ENCODE measurements at regions not wholly inside any gene's neighbourhood (a gene's known extent, or its start where the extent isn't known, plus 50 kb on each side); places are given as distances from the start of the nearest gene placed in this dataset.
"Not testable (repeated sequence)": the region's sequence is repeated elsewhere in the genome, so short reads cannot be mapped to it uniquely, and the experiment has no call there.

- H3K9me3 ChIP-seq (ENCODE audit: control insufficient read depth in 3 of 3, low read length in 3 of 3) = no peaks in the 10 kb centered on the region
- no peak overlapping the region for H3K27ac ChIP-seq (ENCODE audit: low read depth, low read length)
- H3K9ac ChIP-seq (ENCODE audit: low read depth in 1 of 3, low read length in 3 of 3) = no peak overlapping the region
- no peaks in the 10 kb centered on the region for H3K36me3 ChIP-seq (ENCODE audit: control insufficient read depth in 3 of 3, insufficient read depth in 3 of 3, low read length in 3 of 3)
- H3K4me3 ChIP-seq (ENCODE audit: low read length in 3 of 3) = no peak overlapping the region
- peaks cover 0 to 2% (median 0%) of the 10 kb centered on the region in 3 donors for H3K4me1 ChIP-seq (ENCODE audit: control insufficient read depth in 3 of 3, insufficient read depth in 3 of 3, low read length in 3 of 3)
- H3K27me3 ChIP-seq (ENCODE audit: control insufficient read depth in 3 of 3, insufficient read depth in 3 of 3, low read length in 3 of 3) = no peaks in the 10 kb centered on the region
Observed at GRCh38 chr1:112818990-112819689, 104.0 kb upstream of the PPM1J start.

DNA sequence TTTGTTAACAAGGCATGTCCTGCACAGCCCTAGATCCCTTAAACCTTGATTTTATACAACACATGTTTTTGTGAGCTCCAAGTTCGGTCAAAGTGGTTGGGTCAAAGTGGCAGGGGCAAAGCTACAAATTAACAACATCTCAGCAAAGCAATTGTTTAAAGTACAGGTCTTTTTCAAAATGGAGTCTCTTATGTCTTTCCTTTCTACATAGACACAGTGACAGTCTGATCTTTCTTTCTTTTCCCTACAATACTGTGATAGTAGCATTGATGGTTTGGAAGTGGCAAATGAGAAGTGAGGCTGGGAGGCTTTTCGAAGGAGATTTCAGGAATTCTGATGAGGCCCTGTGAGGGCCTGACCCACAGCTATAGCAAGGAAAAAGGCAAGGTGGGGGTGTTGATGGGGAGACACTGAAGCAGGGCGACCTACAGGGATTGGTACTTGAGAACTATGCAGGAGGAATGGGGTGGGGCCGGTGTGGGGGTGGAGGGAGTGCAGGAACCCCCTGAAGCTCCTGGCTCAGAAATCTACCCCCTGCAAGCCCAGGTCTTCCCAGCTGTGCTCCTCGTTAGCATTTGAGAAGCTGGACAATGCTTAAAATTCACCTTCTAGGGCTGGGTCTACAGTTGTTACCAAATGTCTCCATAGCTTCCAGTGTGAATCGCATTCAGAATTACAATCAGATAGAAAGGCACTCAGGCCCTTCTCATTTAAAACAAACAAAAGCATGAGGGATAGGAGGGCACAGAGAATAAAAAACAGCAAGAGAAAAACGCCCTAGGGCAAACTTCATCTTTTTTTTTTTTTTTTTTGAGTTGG lies 102.6 kb upstream of the PPM1J start:
- H3K36me3 ChIP-seq (ENCODE audit: control insufficient read depth in 3 of 3, insufficient read depth in 3 of 3, low read length in 3 of 3) = no peaks in the 10 kb centered on the region
- no peak overlapping the region for H3K27ac ChIP-seq (ENCODE audit: low read depth, low read length)

DNA sequence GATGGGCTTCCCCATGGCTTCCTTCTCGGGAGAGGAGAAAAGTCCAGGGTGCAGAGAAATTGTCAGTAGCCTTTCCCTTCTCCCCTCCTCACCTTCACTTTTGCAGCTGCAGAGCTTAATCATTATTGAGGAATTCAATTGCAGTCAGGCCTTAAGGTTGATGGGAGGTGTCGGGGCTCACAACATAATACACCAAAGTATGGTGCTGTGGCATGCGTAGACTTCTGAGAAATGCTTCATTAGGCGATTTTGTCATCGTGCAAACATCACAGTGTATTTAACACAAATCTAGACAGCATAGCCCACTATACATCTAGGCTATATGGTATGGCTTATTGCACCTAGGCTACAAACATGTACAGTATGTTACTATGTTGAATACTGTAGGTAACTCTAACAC lies 100.2 kb upstream of the PPM1J start:
- H3K4me3 ChIP-seq (ENCODE audit: low read length in 3 of 3) = no peak overlapping the region
- no peaks in the 10 kb centered on the region for H3K27me3 ChIP-seq (ENCODE audit: control insufficient read depth in 3 of 3, insufficient read depth in 3 of 3, low read length in 3 of 3)
- no peaks in the 10 kb centered on the region for H3K36me3 ChIP-seq (ENCODE audit: control insufficient read depth in 3 of 3, insufficient read depth in 3 of 3, low read length in 3 of 3)
- H3K4me1 ChIP-seq (ENCODE audit: control insufficient read depth in 3 of 3, insufficient read depth in 3 of 3, low read length in 3 of 3) = peaks cover 0 to 2% (median 0%) of the 10 kb centered on the region in 3 donors
- H3K9me3 ChIP-seq (ENCODE audit: control insufficient read depth in 3 of 3, low read length in 3 of 3) = no peaks in the 10 kb centered on the region
- H3K27ac ChIP-seq (ENCODE audit: low read depth, low read length) = no peak overlapping the region
- no peak overlapping the region for H3K9ac ChIP-seq (ENCODE audit: low read depth in 1 of 3, low read length in 3 of 3)

More for the DNA sequence above, 102.6 kb upstream of the PPM1J start:
- Histone ChIP-seq H3K4me3 (ENCODE audit: low read length in 3 of 3) (no peak overlapping the region), H3K9me3 (ENCODE audit: control insufficient read depth in 3 of 3, low read length in 3 of 3) (no peaks in the 10 kb centered on the region), H3K4me1 (ENCODE audit: control insufficient read depth in 3 of 3, insufficient read depth in 3 of 3, low read length in 3 of 3) (peaks cover 0 to 2% (median 0%) of the 10 kb centered on the region in 3 donors), H3K9ac (ENCODE audit: low read depth in 1 of 3, low read length in 3 of 3) (no peak overlapping the region), H3K27me3 (ENCODE audit: control insufficient read depth in 3 of 3, insufficient read depth in 3 of 3, low read length in 3 of 3) (no peaks in the 10 kb centered on the region)

- not testable (repeated sequence) for H3K27ac ChIP-seq (ENCODE audit: low read depth, low read length); H3K36me3 ChIP-seq (ENCODE audit: control insufficient read depth in 3 of 3, insufficient read depth in 3 of 3, low read length in 3 of 3); H3K9ac ChIP-seq (ENCODE audit: low read depth in 1 of 3, low read length in 3 of 3); H3K9me3 ChIP-seq (ENCODE audit: control insufficient read depth in 3 of 3, low read length in 3 of 3); H3K27me3 ChIP-seq (ENCODE audit: control insufficient read depth in 3 of 3, insufficient read depth in 3 of 3, low read length in 3 of 3); H3K4me1 ChIP-seq (ENCODE audit: control insufficient read depth in 3 of 3, insufficient read depth in 3 of 3, low read length in 3 of 3); H3K4me3 ChIP-seq (ENCODE audit: low read length in 3 of 3)
Observed at GRCh38 chr1:112814645-112815044, 99.5 kb upstream of the PPM1J start.

DNA sequence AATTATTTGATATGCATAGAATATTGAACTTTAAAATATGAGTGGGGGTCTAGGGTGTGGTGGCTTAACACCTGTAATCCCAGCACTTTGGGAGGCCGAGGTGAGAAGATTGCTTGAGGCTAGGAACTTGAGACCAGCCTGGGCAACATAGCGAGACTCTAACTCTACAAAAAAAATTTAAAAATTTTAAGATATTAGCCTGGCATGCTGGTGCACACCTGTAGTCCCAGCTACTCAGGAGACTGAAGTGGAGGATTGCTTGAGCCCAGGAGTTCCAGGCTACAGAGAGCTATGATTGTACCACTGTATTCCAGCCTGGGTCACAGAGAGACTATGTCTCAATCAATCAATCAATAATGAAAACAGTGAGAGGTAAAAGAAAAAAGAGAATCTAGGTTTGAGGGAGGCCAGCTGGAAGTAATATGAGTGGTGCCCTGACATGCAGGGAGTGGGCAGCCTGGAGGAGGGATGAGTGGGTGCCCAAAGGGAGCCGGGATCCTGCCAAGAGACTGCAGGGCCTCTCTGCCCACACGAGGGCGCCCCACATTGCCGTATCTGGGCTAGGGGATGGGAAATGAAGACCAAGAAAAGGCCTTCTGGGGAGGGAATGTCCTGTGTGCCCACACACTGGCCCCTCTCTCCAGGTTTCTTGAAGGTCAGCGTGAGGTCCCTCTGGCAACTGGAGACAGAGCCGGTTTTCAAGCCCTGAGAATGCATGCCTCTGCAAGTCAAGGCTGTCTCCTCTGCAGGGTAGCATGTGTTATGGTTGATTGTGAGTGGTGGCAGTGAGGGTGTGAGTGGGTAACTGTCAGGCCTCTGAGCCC lies 93.9 kb upstream of the PPM1J start:
- H3K9ac ChIP-seq (ENCODE audit: low read depth in 1 of 3, low read length in 3 of 3) = peak overlapping the region in 2 of 3 donors; percentile 20 to 74
- H3K36me3 ChIP-seq (ENCODE audit: control insufficient read depth in 3 of 3, insufficient read depth in 3 of 3, low read length in 3 of 3) = no peaks in the 10 kb centered on the region
- peak overlapping the region; percentile 90 for H3K27ac ChIP-seq (ENCODE audit: low read depth, low read length)

GRCh38 chr1:112807999-112808398 lies 92.9 kb upstream of the PPM1J start:
- H3K9me3 ChIP-seq (ENCODE audit: control insufficient read depth in 3 of 3, low read length in 3 of 3) = no peaks in the 10 kb centered on the region
- peak overlapping the region in 2 of 3 donors; percentile 40 to 73 for H3K9ac ChIP-seq (ENCODE audit: low read depth in 1 of 3, low read length in 3 of 3)
- H3K27me3 ChIP-seq (ENCODE audit: control insufficient read depth in 3 of 3, insufficient read depth in 3 of 3, low read length in 3 of 3) = no peaks in the 10 kb centered on the region
- H3K4me1 ChIP-seq (ENCODE audit: control insufficient read depth in 3 of 3, insufficient read depth in 3 of 3, low read length in 3 of 3) = peaks cover 16 to 19% (median 18%) of the 10 kb centered on the region in 3 donors
- peak overlapping the region in 2 of 3 donors; percentile 33 to 35 for H3K4me3 ChIP-seq (ENCODE audit: low read length in 3 of 3)
- peak overlapping the region; percentile 90 for H3K27ac ChIP-seq (ENCODE audit: low read depth, low read length)
- H3K36me3 ChIP-seq (ENCODE audit: control insufficient read depth in 3 of 3, insufficient read depth in 3 of 3, low read length in 3 of 3) = no peaks in the 10 kb centered on the region

More for the DNA sequence above, 93.9 kb upstream of the PPM1J start:
- H3K4me3 ChIP-seq (ENCODE audit: low read length in 3 of 3) = peak overlapping the region; percentile 15 to 52 (median 30)
- H3K4me1 ChIP-seq (ENCODE audit: control insufficient read depth in 3 of 3, insufficient read depth in 3 of 3, low read length in 3 of 3) = peaks cover 16 to 19% (median 18%) of the 10 kb centered on the region in 3 donors
- H3K9me3 ChIP-seq (ENCODE audit: control insufficient read depth in 3 of 3, low read length in 3 of 3) = no peaks in the 10 kb centered on the region
- H3K27me3 ChIP-seq (ENCODE audit: control insufficient read depth in 3 of 3, insufficient read depth in 3 of 3, low read length in 3 of 3) = no peaks in the 10 kb centered on the region

- Histone ChIP-seq H3K27ac (ENCODE audit: low read depth, low read length) (peak overlapping the region; percentile 90), H3K4me1 (ENCODE audit: control insufficient read depth in 3 of 3, insufficient read depth in 3 of 3, low read length in 3 of 3) (peaks cover 16 to 19% (median 18%) of the 10 kb centered on the region in 3 donors), H3K9me3 (ENCODE audit: control insufficient read depth in 3 of 3, low read length in 3 of 3) (no peaks in the 10 kb centered on the region), H3K27me3 (ENCODE audit: control insufficient read depth in 3 of 3, insufficient read depth in 3 of 3, low read length in 3 of 3) (no peaks in the 10 kb centered on the region), H3K36me3 (ENCODE audit: control insufficient read depth in 3 of 3, insufficient read depth in 3 of 3, low read length in 3 of 3) (no peaks in the 10 kb centered on the region), H3K9ac (ENCODE audit: low read depth in 1 of 3, low read length in 3 of 3) (peak overlapping the region in 1 of 3 donors; percentile 73), H3K4me3 (ENCODE audit: low read length in 3 of 3) (no peak overlapping the region)
Observed at GRCh38 chr1:112807117-112807516, 92.0 kb upstream of the PPM1J start.

DNA sequence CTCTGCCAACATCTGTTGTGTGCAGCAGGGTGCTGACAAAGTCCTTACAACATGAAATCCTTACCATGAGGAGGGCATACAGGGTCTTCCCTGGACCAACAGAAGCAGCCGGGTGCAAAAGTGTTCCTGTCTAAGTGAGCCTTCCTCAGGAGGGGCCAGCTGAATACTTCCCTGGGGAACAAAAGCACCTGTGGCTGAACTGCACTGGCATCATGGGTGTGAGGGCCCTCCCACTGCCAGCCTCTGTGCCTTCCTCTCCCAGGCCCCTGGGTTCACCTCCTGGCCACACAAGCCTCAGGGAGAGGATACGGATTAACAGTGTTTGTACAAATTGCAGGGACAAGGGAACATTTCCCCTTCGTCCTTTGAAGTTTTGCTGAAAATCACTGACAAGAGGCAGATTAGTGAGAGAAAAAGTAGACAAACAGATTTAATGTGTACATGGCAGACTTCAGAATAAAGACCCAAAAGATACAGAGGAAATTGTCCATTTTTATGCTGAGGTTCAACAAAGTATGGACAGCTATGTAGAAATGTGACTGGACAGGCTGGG lies 91.0 kb upstream of the PPM1J start:
- Histone ChIP-seq H3K9me3 (ENCODE audit: control insufficient read depth in 3 of 3, low read length in 3 of 3) (no peaks in the 10 kb centered on the region), H3K36me3 (ENCODE audit: control insufficient read depth in 3 of 3, insufficient read depth in 3 of 3, low read length in 3 of 3) (no peaks in the 10 kb centered on the region), H3K27ac (ENCODE audit: low read depth, low read length) (peak overlapping the region; percentile 31), H3K27me3 (ENCODE audit: control insufficient read depth in 3 of 3, insufficient read depth in 3 of 3, low read length in 3 of 3) (no peaks in the 10 kb centered on the region), H3K9ac (ENCODE audit: low read depth in 1 of 3, low read length in 3 of 3) (no peak overlapping the region), H3K4me3 (ENCODE audit: low read length in 3 of 3) (no peak overlapping the region), H3K4me1 (ENCODE audit: control insufficient read depth in 3 of 3, insufficient read depth in 3 of 3, low read length in 3 of 3) (peaks cover 16 to 19% (median 18%) of the 10 kb centered on the region in 3 donors)

DNA sequence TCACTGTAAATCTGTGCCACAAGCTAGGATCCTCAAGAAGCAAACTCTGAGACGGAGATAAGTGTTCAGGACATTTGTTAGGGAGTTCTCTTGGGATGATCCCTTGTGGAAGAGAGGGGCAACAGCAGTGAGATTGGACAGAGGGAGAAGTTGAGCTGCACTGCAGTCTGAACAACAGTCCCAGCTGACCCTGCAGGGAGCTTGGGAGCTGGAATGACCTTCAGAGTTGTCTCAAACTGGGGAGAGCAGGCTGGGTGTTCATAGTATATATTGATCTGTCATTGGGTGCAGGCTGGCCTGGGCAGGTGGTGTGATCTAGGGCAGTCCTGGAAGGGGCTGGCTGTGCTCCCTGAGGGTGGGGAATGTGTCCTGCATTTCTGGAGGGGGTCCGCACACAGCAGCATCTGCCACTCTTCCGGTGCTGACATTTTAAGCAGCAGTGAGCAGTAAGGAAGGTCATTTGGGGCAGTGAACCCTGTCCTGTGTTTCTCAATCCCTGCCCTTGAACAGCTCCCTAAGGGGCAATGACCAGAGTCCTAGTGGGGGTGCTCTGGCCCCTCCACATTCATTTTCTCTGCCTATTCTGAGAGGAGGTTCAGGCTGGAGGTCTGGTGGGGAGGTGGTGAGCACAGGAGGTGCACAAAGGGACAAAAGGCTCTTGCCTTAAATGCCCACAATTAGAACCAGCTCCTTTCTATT lies 90.2 kb upstream of the PPM1J start:
- no peak overlapping the region for H3K27ac ChIP-seq (ENCODE audit: low read depth, low read length)
- H3K36me3 ChIP-seq (ENCODE audit: control insufficient read depth in 3 of 3, insufficient read depth in 3 of 3, low read length in 3 of 3) = no peaks in the 10 kb centered on the region
- H3K27me3 ChIP-seq (ENCODE audit: control insufficient read depth in 3 of 3, insufficient read depth in 3 of 3, low read length in 3 of 3) = no peaks in the 10 kb centered on the region
- H3K9ac ChIP-seq (ENCODE audit: low read depth in 1 of 3, low read length in 3 of 3) = no peak overlapping the region
- no peaks in the 10 kb centered on the region for H3K9me3 ChIP-seq (ENCODE audit: control insufficient read depth in 3 of 3, low read length in 3 of 3)
- H3K4me1 ChIP-seq (ENCODE audit: control insufficient read depth in 3 of 3, insufficient read depth in 3 of 3, low read length in 3 of 3) = peaks cover 16 to 19% (median 18%) of the 10 kb centered on the region in 3 donors
- no peak overlapping the region for H3K4me3 ChIP-seq (ENCODE audit: low read length in 3 of 3)

Measured in skeletal muscle tissue (tissue), 3 donors.